Adrenal gland (tissue), 9 donors: ENCODE measurements at regions not wholly inside any gene's neighbourhood (a gene's known extent, or its start where the extent isn't known, plus 50 kb on each side); places are given as distances from the start of the nearest gene placed in this dataset.

Experiments used
- DNase-seq, 7 donors: peaks; one replicate each; pipeline ENCODE4 v3.0.0-alpha.2; 2019 to 2020
- H3K27ac ChIP-seq, 5 donors: fragments of 200-600 bp; sonication (generic) in 4 of 5; 1 replicate in 3 of 5; 2 replicates in 2 of 5; pipeline versions ENCODE4 v1.5.1 to v1.8.0; 2016 to 2020; ENCODE audit warnings: mild to moderate bottlenecking in 1 of 5
- H3K27me3 ChIP-seq: fragments of 200-600 bp; 2 replicates; pipeline ENCODE4 v1.8.0; 2021
- H3K36me3 ChIP-seq, 2 donors: fragments of 200-600 bp; replicated peaks in 1 of 2; 1 replicate in 1 of 2; 2 replicates in 1 of 2; pipeline versions ENCODE4 v1.5.1 to v1.8.0; 2018 to 2022
- H3K4me1 ChIP-seq, 2 donors: fragments of 200-600 bp; replicated peaks in 1 of 2; 1 replicate in 1 of 2; 2 replicates in 1 of 2; pipeline versions ENCODE4 v1.5.1 to v1.8.0; 2018 to 2021
- H3K4me3 ChIP-seq, 4 donors: fragments of 200-600 bp; sonication (generic) in 3 of 4; one replicate each; pipeline ENCODE4 v1.5.1; 2016 to 2018
- H3K9me3 ChIP-seq, 3 donors: fragments of 200-600 bp; sonication (generic) in 1 of 3; replicated peaks in 1 of 3; 1 replicate in 2 of 3; 2 replicates in 1 of 3; pipeline versions ENCODE4 v1.5.1 to v1.8.0; 2016 to 2021
- CTCF ChIP-seq, 6 experiments: fragments of 450-650 bp in 4 of 6; fragments of 200-600 bp in 2 of 6; sonication (generic) in 1 of 6; IDR thresholded peaks; 1 replicate in 5 of 6; 2 replicates in 1 of 6; pipeline versions ENCODE4 v1.5.1 to v1.8.0; 2016 to 2021; ENCODE audit warnings: antibody characterized with exemption in 6 of 6, mild to moderate bottlenecking in 2 of 6, moderate library complexity in 1 of 6
- POLR2A ChIP-seq, 2 donors: fragments of 450-650 bp; IDR thresholded peaks; one replicate each; pipeline ENCODE4 v1.6.1; 2017; ENCODE audit warnings: antibody characterized with exemption in 2 of 2, mild to moderate bottlenecking in 2 of 2, moderate library complexity in 1 of 2
- WGBS, 4 donors: extraction: QIAGEN DNeasy Blood & Tissue Kit in 2 of 4; methylation state at CpG; one replicate each; pipeline versions ENCODE4 v1.1.5 to v1.1.7; 2013 to 2017; 5-methylcytosine and 5-hydroxymethylcytosine counted together
- intact Hi-C, 2 donors: fragments of 100-400 bp; cut with DNase I; formaldehyde crosslinking; loops; one replicate each; pipeline versions ENCODE4 v1.14.1 to v1.15.0; 2022 to 2023
- donor health status: healthy with polysubstance abuse.
- donor health status: Bipolar disorder and iron deficiency.
- donor health status: DM: yes; HTN: yes; CAD: no.
- donor health status: DM: no; HTN: no; CAD: no.
- donor health status: DM: no; HTN: no; CAD: no.

- 84 to 92% (median 92%) methylated on average over 1 of the region's 1 CpG for WGBS, 4 donors
- Histone ChIP-seq H3K36me3 (no peaks in the 10 kb centered on the region), H3K4me3 (no peak overlapping the region), H3K4me1 (peaks cover 0 to 18% of the 10 kb centered on the region in 2 donors), H3K9me3 (no peaks in the 10 kb centered on the region), H3K27me3 (no peaks in the 10 kb centered on the region), H3K27ac (no peak overlapping the region)
- no peak for TF ChIP-seq CTCF (IDR thresholded peaks at IDR 0.05)
- TF ChIP-seq POLR2A (IDR thresholded peaks at IDR 0.05), result no peak
- DNase-seq, result no peak
- intact Hi-C loops, result loop anchor here in 1 of 2 donors (10.0 kb wide), 2 partner anchors 164 to 664 kb away; no protein-coding TSS in a partner anchor
Observed at GRCh38 chr4:102440498-102440897, 60.7 kb upstream of the NFKB1 start.

GRCh38 chr4:102441978-102442911, 58.9 kb upstream of the NFKB1 start:
- 87 to 92% (median 89%) methylated on average over 8 of the region's 8 CpGs for WGBS, 4 donors
- no peak for DNase-seq
- no peaks in the 10 kb centered on the region for H3K9me3 ChIP-seq
- intact Hi-C loops, result loop anchor here in 1 of 2 donors (10.0 kb wide), 2 partner anchors 163 to 663 kb away; no protein-coding TSS in a partner anchor
- H3K27me3 ChIP-seq, result no peaks in the 10 kb centered on the region
- H3K4me1 ChIP-seq, result peaks cover 0 to 18% of the 10 kb centered on the region in 2 donors
- no peak overlapping the region for H3K27ac ChIP-seq
- no peaks in the 10 kb centered on the region for H3K36me3 ChIP-seq
- no peak for TF ChIP-seq CTCF (IDR thresholded peaks at IDR 0.05)
- H3K4me3 ChIP-seq, result no peak overlapping the region

GRCh38 chr4:102444752-102445151, 56.4 kb upstream of the NFKB1 start:
- Histone ChIP-seq H3K9me3 (no peaks in the 10 kb centered on the region), H3K36me3 (no peaks in the 10 kb centered on the region), H3K27me3 (no peaks in the 10 kb centered on the region), H3K27ac (no peak overlapping the region), H3K4me3 (no peak overlapping the region), H3K4me1 (peaks cover 0 to 5% of the 10 kb centered on the region in 2 donors)
- intact Hi-C loops, result loop anchor here (5.0 to 10.0 kb wide), 3 partner anchors 160 to 660 kb away; no protein-coding TSS in a partner anchor
- TF ChIP-seq CTCF (IDR thresholded peaks at IDR 0.05), result no peak
- TF ChIP-seq POLR2A (IDR thresholded peaks at IDR 0.05), result no peak
- WGBS, 4 donors, result 73 to 83% (median 76%) methylated on average over 4 of the region's 4 CpGs
- DNase-seq, result no peak

- Histone ChIP-seq H3K4me1 (peaks cover 0 to under 1% of the 10 kb centered on the region in 2 donors), H3K4me3 (no peak overlapping the region), H3K27ac (no peak overlapping the region), H3K27me3 (no peaks in the 10 kb centered on the region), H3K36me3 (no peaks in the 10 kb centered on the region), H3K9me3 (no peaks in the 10 kb centered on the region)
- TF ChIP-seq CTCF (IDR thresholded peaks at IDR 0.05), result no peak
- TF ChIP-seq POLR2A (IDR thresholded peaks at IDR 0.05), result no peak
- WGBS, 4 donors, result 87 to 97% (median 92%) methylated on average over 2 of the region's 2 CpGs
- no peak for DNase-seq
- intact Hi-C loops, result loop anchor here (5.0 to 10.0 kb wide), 3 partner anchors 160 to 660 kb away; no protein-coding TSS in a partner anchor
Observed at GRCh38 chr4:102445213-102445612, 55.9 kb upstream of the NFKB1 start.
